Right lobe of liver (tissue), 4 donors: ENCODE measurements at regions not wholly inside any gene's neighbourhood (a gene's known extent, or its start where the extent isn't known, plus 50 kb on each side); places are given as distances from the start of the nearest gene placed in this dataset.
"Not testable (repeated sequence)": the region's sequence is repeated elsewhere in the genome, so short reads cannot be mapped to it uniquely, and the experiment has no call there.

Experiments used
- POLR2A ChIP-seq: fragments of 450-650 bp; IDR thresholded peaks from one replicate; pipeline ENCODE4 v1.6.1; 2017; ENCODE audit warnings: antibody characterized with exemption, mild to moderate bottlenecking
- TF ChIP-seq, protein P1 (sequence below), 4 donors: fragments of 200-600 bp in 3 of 4; fragments of 450-650 bp in 1 of 4; IDR thresholded peaks; one replicate each; pipeline versions ENCODE4 v1.5.1 to v1.8.0; 2016 to 2022; ENCODE audit warnings: antibody characterized with exemption in 4 of 4, mild to moderate bottlenecking in 2 of 4
- donor health status: DM: no; HTN: no; CAD: no.
- donor health status: DM: no; HTN: no; CAD: no.
- donor health status: DM: no; HTN: yes; CAD: no.

DNA sequence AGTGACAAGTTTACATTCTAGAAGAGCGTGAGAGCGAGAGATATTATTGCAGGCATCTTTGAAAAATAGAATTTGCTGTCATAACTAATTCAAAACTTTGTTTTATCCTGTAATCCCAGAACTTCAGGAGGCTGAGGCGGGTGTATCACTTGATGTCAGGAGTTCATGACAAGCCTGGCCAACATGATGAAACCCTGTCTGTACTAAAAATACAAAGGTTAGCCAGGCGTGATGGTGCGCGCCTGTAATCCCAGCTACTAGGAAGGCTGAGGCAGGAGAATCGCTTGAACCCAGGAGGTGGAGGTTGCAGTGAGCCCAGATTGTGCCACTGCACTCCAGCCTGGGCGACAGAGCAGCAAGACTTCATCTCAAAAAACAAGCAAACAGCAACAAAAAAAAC is 108.6 kb upstream of the BMP2 start:
- not testable (repeated sequence) for TF ChIP-seq POLR2A
- TF ChIP-seq, protein P1, sequence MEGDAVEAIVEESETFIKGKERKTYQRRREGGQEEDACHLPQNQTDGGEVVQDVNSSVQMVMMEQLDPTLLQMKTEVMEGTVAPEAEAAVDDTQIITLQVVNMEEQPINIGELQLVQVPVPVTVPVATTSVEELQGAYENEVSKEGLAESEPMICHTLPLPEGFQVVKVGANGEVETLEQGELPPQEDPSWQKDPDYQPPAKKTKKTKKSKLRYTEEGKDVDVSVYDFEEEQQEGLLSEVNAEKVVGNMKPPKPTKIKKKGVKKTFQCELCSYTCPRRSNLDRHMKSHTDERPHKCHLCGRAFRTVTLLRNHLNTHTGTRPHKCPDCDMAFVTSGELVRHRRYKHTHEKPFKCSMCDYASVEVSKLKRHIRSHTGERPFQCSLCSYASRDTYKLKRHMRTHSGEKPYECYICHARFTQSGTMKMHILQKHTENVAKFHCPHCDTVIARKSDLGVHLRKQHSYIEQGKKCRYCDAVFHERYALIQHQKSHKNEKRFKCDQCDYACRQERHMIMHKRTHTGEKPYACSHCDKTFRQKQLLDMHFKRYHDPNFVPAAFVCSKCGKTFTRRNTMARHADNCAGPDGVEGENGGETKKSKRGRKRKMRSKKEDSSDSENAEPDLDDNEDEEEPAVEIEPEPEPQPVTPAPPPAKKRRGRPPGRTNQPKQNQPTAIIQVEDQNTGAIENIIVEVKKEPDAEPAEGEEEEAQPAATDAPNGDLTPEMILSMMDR (IDR thresholded peaks at IDR 0.05) = not testable (repeated sequence)
